SK-N-MC (cell line): ENCODE measurements at regions not wholly inside any gene's neighbourhood (a gene's known extent, or its start where the extent isn't known, plus 50 kb on each side); places are given as distances from the start of the nearest gene placed in this dataset.

ENCODE experiments used
- DNase-seq: peaks from one replicate; pipeline ENCODE4 v3.0.0-alpha.2; 2011; ENCODE audit warnings: low read depth, low spot score
- H3K27ac ChIP-seq: fragments of 200-600 bp; sonication (generic); 2 replicates; pipeline ENCODE4 v1.5.1; 2016; ENCODE audit warnings: mixed run types
- H3K36me3 ChIP-seq: fragments of 200-600 bp; sonication (generic); 2 replicates; pipeline ENCODE4 v1.6.1; 2017; ENCODE audit warnings: antibody characterized with exemption, low read length, mixed read lengths; ENCODE audit not compliant: insufficient read depth
- H3K4me3 ChIP-seq: fragments of 200-600 bp; sonication (generic); 2 replicates; pipeline ENCODE4 v1.5.1; 2016
- H3K9ac ChIP-seq: fragments of 200-600 bp; sonication (generic); 2 replicates; pipeline ENCODE4 v1.8.0; 2017; ENCODE audit warnings: mixed run types, mixed read lengths; ENCODE audit not compliant: insufficient read length
- H3K9me3 ChIP-seq: fragments of 200-600 bp; sonication (generic); 2 replicates; pipeline ENCODE4 v1.6.1; 2017; ENCODE audit warnings: low read depth, mild to moderate bottlenecking, antibody characterized with exemption, low read length, moderate library complexity, mixed read lengths
- EZH2 ChIP-seq: fragments of 200-600 bp; sonication (generic); IDR thresholded peaks from one replicate; pipeline ENCODE4 v1.6.1; 2017; ENCODE audit warnings: antibody characterized with exemption
- FOXP2 ChIP-seq: optimal IDR thresholded peaks from 2 replicates; pipeline ENCODE3; 2011; ENCODE audit warnings: mild to moderate bottlenecking, moderate library complexity; ENCODE audit not compliant: insufficient read depth; ENCODE audit errors: extremely low read length, control extremely low read depth
- POLR2AphosphoS5 ChIP-seq: IDR thresholded peaks from 2 replicates; pipeline ENCODE4 v1.6.1; 2012; ENCODE audit warnings: mild to moderate bottlenecking, low read depth, low read length, borderline replicate concordance

- Histone ChIP-seq H3K36me3 (no peaks in the 10 kb centered on the region), H3K27ac (no peak overlapping the region), H3K9ac (no peak overlapping the region), H3K9me3 (no peaks in the 10 kb centered on the region), H3K4me3 (no peak overlapping the region)
- DNase-seq: no peak
- TF ChIP-seq FOXP2: no peak
- TF ChIP-seq POLR2AphosphoS5: no peak
These were observed 184.3 kb upstream of the TWIST2 start for GRCh38 chr2:238663586-238663985.

- Histone ChIP-seq H3K4me3 (no peak overlapping the region), H3K9ac (no peak overlapping the region), H3K36me3 (no peaks in the 10 kb centered on the region), H3K27ac (no peak overlapping the region), H3K9me3 (no peaks in the 10 kb centered on the region)
- no peak for DNase-seq
- no peak for TF ChIP-seq FOXP2
- TF ChIP-seq EZH2: no peak
- TF ChIP-seq POLR2AphosphoS5: no peak
These were observed 182.0 kb upstream of the TWIST2 start for GRCh38 chr2:238665919-238666318.

- TF ChIP-seq FOXP2 (no peak), EZH2 (no peak), POLR2AphosphoS5 (no peak)
- Histone ChIP-seq H3K9ac (no peak overlapping the region), H3K9me3 (no peaks in the 10 kb centered on the region), H3K27ac (no peak overlapping the region), H3K4me3 (no peak overlapping the region), H3K36me3 (no peaks in the 10 kb centered on the region)
- DNase-seq: no peak
These were observed 181.3 kb upstream of the TWIST2 start for GRCh38 chr2:238666543-238666942.

DNA sequence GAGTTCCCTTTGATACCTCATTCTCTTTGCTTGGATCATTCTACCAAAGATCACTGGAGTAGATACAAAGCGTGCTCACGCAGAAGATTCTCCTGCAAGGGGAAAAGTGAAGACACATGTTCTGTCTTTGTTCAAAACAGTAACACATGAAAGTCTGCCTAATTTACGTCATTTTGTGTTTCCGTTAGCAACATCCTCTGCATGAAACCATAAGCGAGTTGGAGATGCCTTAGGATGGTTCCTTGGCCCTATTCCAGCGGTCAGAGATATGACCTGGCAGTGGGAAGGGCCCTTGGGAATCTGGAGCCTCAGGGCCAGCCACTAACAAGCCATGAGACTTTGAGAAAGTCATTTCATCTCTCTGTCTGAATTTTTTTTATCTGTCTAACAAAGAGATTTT lies 180.9 kb upstream of the TWIST2 start:
- Histone ChIP-seq H3K27ac (no peak overlapping the region), H3K36me3 (no peaks in the 10 kb centered on the region), H3K4me3 (no peak overlapping the region), H3K9ac (no peak overlapping the region), H3K9me3 (no peaks in the 10 kb centered on the region)
- no peak for TF ChIP-seq POLR2AphosphoS5
- TF ChIP-seq FOXP2: no peak
- TF ChIP-seq EZH2: no peak
- no peak for DNase-seq

DNA sequence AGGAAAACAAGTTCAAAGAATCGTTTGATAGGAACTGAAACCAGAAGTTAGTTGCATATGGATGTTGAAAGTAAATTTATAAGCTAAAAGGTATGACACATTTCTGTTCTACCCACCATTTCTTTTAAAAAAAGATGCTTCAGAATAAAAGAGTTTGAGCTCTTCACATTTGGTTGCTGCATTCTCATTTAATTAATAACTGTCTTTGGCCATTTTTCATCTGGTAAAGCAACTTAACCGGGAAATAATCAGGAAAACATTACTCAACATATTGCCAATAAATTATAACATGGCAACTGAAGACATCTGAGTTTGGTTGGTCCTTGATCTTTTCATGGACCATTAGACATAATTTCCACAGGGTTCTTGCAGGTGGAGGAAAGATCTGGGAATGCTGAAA lies 180.2 kb upstream of the TWIST2 start:
- no peak overlapping the region for H3K27ac ChIP-seq
- DNase-seq: no peak
- H3K36me3 ChIP-seq: no peaks in the 10 kb centered on the region
- no peak overlapping the region for H3K9ac ChIP-seq
- H3K9me3 ChIP-seq: no peaks in the 10 kb centered on the region
- no peak for TF ChIP-seq POLR2AphosphoS5
- TF ChIP-seq FOXP2: no peak
- peak; percentile 26 for TF ChIP-seq EZH2
- H3K4me3 ChIP-seq: no peak overlapping the region

DNA sequence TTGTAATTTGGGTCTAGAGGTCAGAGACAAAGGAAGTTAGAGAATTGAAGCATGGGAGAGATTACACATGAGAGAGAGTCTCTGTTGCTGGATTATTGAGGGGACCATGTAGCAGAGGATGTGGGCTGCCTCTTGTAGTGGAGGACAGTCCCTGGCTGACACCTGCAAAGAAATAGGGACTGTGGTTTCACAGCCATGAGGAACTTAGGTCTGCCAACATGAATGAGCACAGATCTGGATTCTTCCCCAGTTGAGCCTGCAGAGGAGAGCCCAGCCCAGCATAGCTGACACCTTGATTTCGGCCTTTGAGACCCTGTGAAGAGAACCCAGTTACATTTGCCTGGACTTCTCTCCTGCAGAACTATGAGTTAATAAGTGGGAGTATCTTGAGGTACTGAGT lies 179.5 kb upstream of the TWIST2 start:
- H3K4me3 ChIP-seq: no peak overlapping the region
- no peak overlapping the region for H3K27ac ChIP-seq
- H3K36me3 ChIP-seq: no peaks in the 10 kb centered on the region
- H3K9me3 ChIP-seq: no peaks in the 10 kb centered on the region
- no peak for DNase-seq
- no peak overlapping the region for H3K9ac ChIP-seq
- no peak for TF ChIP-seq FOXP2

- DNase-seq: no peak
These were observed 178.8 kb upstream of the TWIST2 start for GRCh38 chr2:238669046-238669445.

GRCh38 chr2:238669581-238670080 lies 178.3 kb upstream of the TWIST2 start:
- no peaks in the 10 kb centered on the region for H3K36me3 ChIP-seq
- no peak overlapping the region for H3K27ac ChIP-seq
- H3K9me3 ChIP-seq: no peaks in the 10 kb centered on the region
- TF ChIP-seq EZH2: no peak
- no peak for TF ChIP-seq POLR2AphosphoS5
- no peak for TF ChIP-seq FOXP2
- H3K9ac ChIP-seq: no peak overlapping the region
- no peak overlapping the region for H3K4me3 ChIP-seq
- DNase-seq: no peak

More at GRCh38 chr2:238669046-238669445, 178.8 kb upstream of the TWIST2 start:
- Histone ChIP-seq H3K9ac (no peak overlapping the region), H3K36me3 (no peaks in the 10 kb centered on the region), H3K4me3 (no peak overlapping the region), H3K9me3 (no peaks in the 10 kb centered on the region), H3K27ac (no peak overlapping the region)
- TF ChIP-seq FOXP2: no peak
- TF ChIP-seq EZH2: no peak
- no peak for TF ChIP-seq POLR2AphosphoS5

DNA sequence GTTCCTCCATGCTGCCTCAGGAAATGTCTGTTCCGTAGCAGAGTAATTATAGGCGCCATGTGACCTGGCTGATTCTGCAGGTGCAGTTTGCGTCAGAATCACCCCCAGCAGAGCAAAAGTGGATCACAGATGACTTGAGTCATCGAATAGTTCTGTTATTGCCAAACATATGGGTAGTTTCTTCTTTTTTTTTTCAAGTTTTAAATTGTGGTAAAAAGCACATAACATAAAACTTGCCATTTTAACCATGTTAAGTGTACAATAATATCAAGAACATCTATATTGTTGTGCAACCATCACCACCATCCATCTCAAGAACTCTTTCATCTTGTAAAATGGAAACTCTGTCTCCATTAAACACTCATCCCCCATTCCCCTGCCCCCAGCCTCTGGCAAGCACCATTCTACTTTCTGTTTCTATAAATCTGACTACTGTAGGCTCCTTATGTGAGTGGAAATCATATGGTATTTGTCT lies 177.7 kb upstream of the TWIST2 start:
- Histone ChIP-seq H3K9ac (no peak overlapping the region), H3K4me3 (no peak overlapping the region), H3K27ac (no peak overlapping the region), H3K9me3 (no peaks in the 10 kb centered on the region), H3K36me3 (no peaks in the 10 kb centered on the region)
- TF ChIP-seq POLR2AphosphoS5 (no peak), EZH2 (no peak), FOXP2 (no peak)
- no peak for DNase-seq
